ENCODE measurements at regions not wholly inside any gene's neighbourhood (a gene's known extent, or its start where the extent isn't known, plus 50 kb on each side); places are given as distances from the start of the nearest gene placed in this dataset.

GRCh38 chr20:61037498-61037897 lies 214.6 kb upstream of the CDH4 start:
- TF ChIP-seq CTCF (IDR thresholded peaks at IDR 0.05) = no peak
- TF ChIP-seq POLR2A (IDR thresholded peaks at IDR 0.05) = no peak
- no peak for TF ChIP-seq POLR2AphosphoS5 (IDR thresholded peaks at IDR 0.05)

Measured in stomach (tissue), 4 donors.